NCI-H1105 (cell line): ENCODE measurements at regions not wholly inside any gene's neighbourhood (a gene's known extent, or its start where the extent isn't known, plus 50 kb on each side); places are given as distances from the start of the nearest gene placed in this dataset.

Source experiments
- DNase-seq: peaks from one replicate; lab custom pipeline; 2025; lab: John Stamatoyannopoulos, UW

- no peak for DNase-seq
Measured at GRCh38 chr17:51555153-51555552, 294.8 kb downstream of the UTP18 start.

GRCh38 chr17:51559778-51560177 lies 299.4 kb downstream of the UTP18 start:
- no peak for DNase-seq

GRCh38 chr17:51560398-51560797 lies 300.1 kb downstream of the UTP18 start:
- DNase-seq: no peak

GRCh38 chr17:51563961-51564360 lies 303.6 kb downstream of the UTP18 start:
- DNase-seq: no peak

GRCh38 chr17:51572115-51572514 lies 311.8 kb downstream of the UTP18 start:
- no peak for DNase-seq
